Activated CD8-positive, alpha-beta T cell treated with anti-CD3 and anti-CD28 coated beads for 36 hours (primary cell): ENCODE measurements at regions not wholly inside any gene's neighbourhood (a gene's known extent, or its start where the extent isn't known, plus 50 kb on each side); places are given as distances from the start of the nearest gene placed in this dataset.

ENCODE experiments used
- ATAC-seq: fragments of 200-7000 bp; cut with Tn5 transposase; one replicate; pipeline ENCODE4 v1.10.0; 2021; ENCODE audit warnings: mild to moderate bottlenecking, moderate library complexity
- CTCF ChIA-PET: fragments of 350-600 bp; sonication (Branson Sonifier 250); formaldehyde crosslinking; loops from one replicate; lab custom pipeline; 2021; ENCODE audit warnings: antibody characterized with exemption; lab: Charles Lee
- POLR2A ChIA-PET: fragments of 350-600 bp; sonication (Branson Sonifier 250); formaldehyde crosslinking; loops from one replicate; lab custom pipeline; 2021; ENCODE audit warnings: antibody characterized with exemption; lab: Charles Lee
- DNase-seq: peaks from one replicate; pipeline ENCODE4 v3.0.0-alpha.2; 2020
- H3K27ac Mint-ChIP-seq: one replicate; pipeline ENCODE4 v1.8.0; 2021; ENCODE audit warnings: mild to moderate bottlenecking, mixed read lengths
- H3K27me3 Mint-ChIP-seq: one replicate; pipeline ENCODE4 v1.8.0; 2021; ENCODE audit warnings: mixed read lengths
- H3K36me3 Mint-ChIP-seq: one replicate; pipeline ENCODE4 v1.8.0; 2021; ENCODE audit warnings: low read depth, mixed read lengths
- H3K4me1 Mint-ChIP-seq: one replicate; pipeline ENCODE4 v1.8.0; 2021; ENCODE audit warnings: low read depth, mixed read lengths
- H3K4me3 Mint-ChIP-seq: one replicate; pipeline ENCODE4 v1.8.0; 2021; ENCODE audit warnings: mild to moderate bottlenecking, moderate library complexity, mixed read lengths
- H3K9me3 Mint-ChIP-seq: one replicate; pipeline ENCODE4 v1.8.0; 2021; ENCODE audit warnings: mixed read lengths
- CTCF ChIP-seq: fragments of 200-600 bp; IDR thresholded peaks from one replicate; pipeline ENCODE4 v1.8.0; 2022; ENCODE audit warnings: antibody characterized with exemption, mild to moderate bottlenecking
- intact Hi-C: fragments of 100-400 bp; cut with micrococcal nuclease; formaldehyde crosslinking; loops from one replicate; pipeline ENCODE4 v1.10.0; 2022

- ATAC-seq = no peak
- Mint-ChIP-seq H3K27me3 (no peaks in the 10 kb centered on the region), H3K9me3 (no peaks in the 10 kb centered on the region), H3K27ac (no peak overlapping the region), H3K4me3 (no peak overlapping the region), H3K4me1 (no peaks in the 10 kb centered on the region), H3K36me3 (no peaks in the 10 kb centered on the region)
- ChIA-PET POLR2A (no interaction called here), CTCF (no interaction called here)
- no peak for DNase-seq
- TF ChIP-seq CTCF = no peak
- intact Hi-C loops = no loop called here
These were observed 596.0 kb downstream of the COL12A1 start for GRCh38 chr6:74609871-74610270.

- H3K9me3 Mint-ChIP-seq = no peaks in the 10 kb centered on the region
- CTCF ChIA-PET = no interaction called here
- H3K4me3 Mint-ChIP-seq = no peak overlapping the region
- ATAC-seq = no peak
- H3K27ac Mint-ChIP-seq = no peak overlapping the region
- no peaks in the 10 kb centered on the region for H3K4me1 Mint-ChIP-seq
- H3K36me3 Mint-ChIP-seq = no peaks in the 10 kb centered on the region
- no peak for DNase-seq
- H3K27me3 Mint-ChIP-seq = no peaks in the 10 kb centered on the region
- POLR2A ChIA-PET = no interaction called here
- intact Hi-C loops = no loop called here
- TF ChIP-seq CTCF = no peak
These were observed 597.9 kb downstream of the COL12A1 start for GRCh38 chr6:74607934-74608333.

- no peaks in the 10 kb centered on the region for H3K4me1 Mint-ChIP-seq
- CTCF ChIA-PET = no interaction called here
- intact Hi-C loops = no loop called here
These were observed 598.4 kb downstream of the COL12A1 start for GRCh38 chr6:74607468-74607867.

GRCh38 chr6:74606582-74607071, 599.2 kb downstream of the COL12A1 start:
- no peaks in the 10 kb centered on the region for H3K27me3 Mint-ChIP-seq
- DNase-seq (no peak), ATAC-seq (no peak)
- no peak overlapping the region for H3K27ac Mint-ChIP-seq
- no peaks in the 10 kb centered on the region for H3K9me3 Mint-ChIP-seq
- no peak for TF ChIP-seq CTCF
- H3K4me3 Mint-ChIP-seq = no peak overlapping the region
- POLR2A ChIA-PET = no interaction called here
- no peaks in the 10 kb centered on the region for H3K4me1 Mint-ChIP-seq
- CTCF ChIA-PET = no interaction called here
- no peaks in the 10 kb centered on the region for H3K36me3 Mint-ChIP-seq
- intact Hi-C loops = no loop called here

More at GRCh38 chr6:74607468-74607867, 598.4 kb downstream of the COL12A1 start:
- Mint-ChIP-seq H3K9me3 (no peaks in the 10 kb centered on the region), H3K27ac (no peak overlapping the region), H3K4me3 (no peak overlapping the region), H3K36me3 (no peaks in the 10 kb centered on the region), H3K27me3 (no peaks in the 10 kb centered on the region)
- no peak for TF ChIP-seq CTCF
- POLR2A ChIA-PET = no interaction called here
- no peak for ATAC-seq
- no peak for DNase-seq

- H3K36me3 Mint-ChIP-seq = no peaks in the 10 kb centered on the region
- intact Hi-C loops = no loop called here
- H3K4me1 Mint-ChIP-seq = no peaks in the 10 kb centered on the region
- H3K9me3 Mint-ChIP-seq = no peaks in the 10 kb centered on the region
- ChIA-PET POLR2A (no interaction called here), CTCF (no interaction called here)
- H3K27me3 Mint-ChIP-seq = no peaks in the 10 kb centered on the region
- DNase-seq (no peak), ATAC-seq (no peak)
- no peak overlapping the region for H3K4me3 Mint-ChIP-seq
- H3K27ac Mint-ChIP-seq = no peak overlapping the region
- TF ChIP-seq CTCF = no peak
These were observed 599.8 kb downstream of the COL12A1 start for GRCh38 chr6:74605922-74606581.
